GM19023 (cell line): ENCODE measurements at regions not wholly inside any gene's neighbourhood (a gene's known extent, or its start where the extent isn't known, plus 50 kb on each side); places are given as distances from the start of the nearest gene placed in this dataset.

Source experiments
- ATAC-seq: cut with Tn5 transposase; IDR thresholded peaks from one replicate; pipeline ENCODE4 v1.9.1; 2021; ENCODE audit warnings: mild to moderate bottlenecking, moderate library complexity; ENCODE audit not compliant: unreplicated experiment

DNA sequence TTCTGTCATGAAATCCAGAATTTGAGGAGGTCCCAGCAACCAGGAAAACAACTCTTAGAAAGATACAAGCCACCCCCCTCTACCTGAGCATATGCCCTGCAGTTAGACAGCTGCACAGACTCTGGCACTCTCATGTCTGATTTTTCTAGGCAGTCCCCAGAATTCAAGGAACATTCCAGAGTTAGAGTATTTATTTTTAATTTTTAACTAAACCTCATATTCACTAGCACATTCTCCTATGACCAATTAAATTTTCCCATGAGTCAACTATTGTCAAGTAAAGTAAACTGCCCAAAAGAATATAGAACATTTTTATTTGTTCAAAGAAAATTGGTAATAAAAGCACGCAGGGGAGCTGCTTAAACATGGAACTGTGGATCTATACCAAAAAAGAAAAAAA lies 490.5 kb upstream of the SEMA6A start:
- no peak for ATAC-seq

DNA sequence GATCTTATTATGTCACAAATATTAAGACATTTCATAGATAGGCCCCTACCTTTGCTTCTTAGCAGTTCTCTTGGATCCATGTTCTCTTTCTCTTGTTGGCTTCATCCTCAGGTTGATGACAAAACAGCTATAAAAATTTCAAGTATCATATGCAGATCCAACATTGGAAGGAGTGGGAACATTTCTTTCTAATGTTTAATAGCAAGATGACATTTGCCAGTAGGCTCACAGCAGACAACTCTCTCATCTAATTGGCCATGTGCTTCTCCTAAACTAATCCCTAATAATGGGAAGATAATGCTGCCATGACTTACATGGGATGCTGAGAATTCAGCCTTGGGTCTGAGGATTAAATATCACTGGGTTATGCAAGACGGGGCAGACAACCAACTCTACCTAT lies 485.5 kb upstream of the SEMA6A start:
- ATAC-seq, result no peak

DNA sequence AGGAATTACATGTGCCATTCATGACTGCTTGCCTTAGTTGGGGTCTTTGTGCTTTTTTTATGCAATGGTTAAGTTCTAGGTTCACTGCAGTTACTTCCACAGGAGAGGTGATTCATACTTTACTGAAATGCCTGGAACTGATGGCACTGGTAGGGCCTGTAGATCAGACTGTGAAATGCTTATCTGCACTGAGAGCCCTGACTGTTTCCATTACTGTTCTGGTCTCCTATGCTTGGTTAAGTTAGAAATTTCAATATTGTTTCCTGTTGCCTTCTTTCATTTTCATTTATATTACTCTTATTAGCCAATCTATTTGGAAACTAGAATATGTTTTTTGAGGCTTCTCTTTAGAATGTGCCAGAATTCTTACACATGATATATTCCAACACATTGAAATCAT lies 484.1 kb upstream of the SEMA6A start:
- no peak for ATAC-seq

DNA sequence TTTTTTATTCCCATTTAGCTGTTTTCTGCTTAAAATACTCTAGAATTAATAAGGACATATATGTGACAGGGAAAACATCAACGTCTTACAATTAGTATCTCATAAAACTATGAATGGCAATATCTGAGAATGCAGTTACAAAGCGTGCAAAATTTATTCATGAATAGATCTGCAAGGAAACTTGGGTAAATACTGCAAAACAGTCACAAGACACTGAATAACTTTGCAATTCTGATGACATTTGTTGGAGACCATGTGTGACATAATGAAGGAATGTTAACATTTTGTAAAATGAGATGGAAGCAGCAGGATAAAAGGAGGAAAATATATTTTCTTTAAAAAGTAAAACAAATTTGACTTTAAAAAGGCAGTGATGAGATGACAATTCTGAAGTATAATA lies 480.9 kb upstream of the SEMA6A start:
- no peak for ATAC-seq

DNA sequence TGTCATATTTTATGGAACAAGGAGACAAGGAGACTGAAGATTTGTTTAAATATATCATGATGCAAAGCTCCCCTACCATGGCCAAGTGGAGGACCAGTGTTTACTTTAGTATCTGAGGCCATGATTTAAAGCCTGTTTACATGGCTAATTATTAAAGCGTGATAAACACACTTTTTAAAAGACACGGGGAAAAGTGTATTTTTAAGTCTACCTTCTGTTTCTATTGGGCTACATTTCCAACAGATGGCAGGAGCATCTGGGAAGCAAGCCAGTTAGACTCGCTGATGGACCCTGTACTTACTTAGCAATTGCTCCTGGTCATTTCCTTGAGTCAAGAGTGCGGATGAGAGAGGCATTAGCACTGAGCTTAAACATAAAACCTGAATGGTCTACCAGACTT lies 480.3 kb upstream of the SEMA6A start:
- ATAC-seq, result no peak

DNA sequence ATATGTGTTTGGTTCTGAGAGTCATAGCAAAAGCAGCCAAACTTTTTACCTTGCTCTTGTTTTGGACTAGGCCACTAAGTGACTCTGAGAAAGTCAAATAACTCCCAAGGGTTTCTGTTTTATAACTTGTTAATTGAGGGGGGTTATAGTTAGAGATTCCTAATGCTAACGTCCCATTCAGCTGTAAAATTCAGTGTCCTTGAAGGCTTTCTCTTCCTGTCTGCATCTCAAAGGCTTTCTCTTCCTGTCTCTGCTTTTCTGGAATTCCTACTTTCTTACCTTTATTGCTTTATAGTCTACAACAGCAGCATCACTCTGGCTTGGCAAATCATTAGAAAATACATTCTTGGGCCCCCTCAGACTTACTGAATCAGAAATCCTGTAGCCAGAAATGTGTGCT lies 479.5 kb upstream of the SEMA6A start:
- ATAC-seq, result no peak

DNA sequence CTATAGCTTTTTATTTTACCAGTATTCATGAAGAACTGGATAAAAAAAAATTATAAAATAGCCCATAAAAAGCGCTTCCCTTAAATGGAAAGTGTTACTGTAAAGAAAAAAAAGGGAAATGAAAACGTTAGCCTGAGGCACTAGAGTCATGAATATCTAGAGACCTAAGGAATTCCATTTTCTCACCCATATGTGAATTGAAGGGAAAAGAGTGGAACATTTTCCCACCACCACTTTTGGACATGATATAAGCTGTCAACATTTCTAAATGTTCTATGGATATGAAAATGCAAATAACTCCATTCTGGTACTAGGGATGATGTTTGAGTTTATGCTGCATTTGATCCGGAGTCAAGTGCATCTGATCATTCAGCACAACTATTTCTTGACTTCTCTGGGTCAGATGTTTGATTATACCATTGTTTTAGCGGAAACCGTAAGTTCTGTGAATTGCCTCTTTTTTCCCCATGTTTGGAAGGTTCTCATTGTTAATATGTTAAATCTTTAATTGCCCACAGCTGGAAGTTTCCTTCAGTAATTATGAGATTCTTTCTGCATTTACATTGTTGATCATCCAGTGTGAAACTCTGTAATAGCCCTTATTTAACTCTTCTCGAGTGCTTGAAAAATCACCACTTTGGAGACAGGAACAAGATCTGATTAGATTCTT lies 467.4 kb upstream of the SEMA6A start:
- no peak for ATAC-seq

DNA sequence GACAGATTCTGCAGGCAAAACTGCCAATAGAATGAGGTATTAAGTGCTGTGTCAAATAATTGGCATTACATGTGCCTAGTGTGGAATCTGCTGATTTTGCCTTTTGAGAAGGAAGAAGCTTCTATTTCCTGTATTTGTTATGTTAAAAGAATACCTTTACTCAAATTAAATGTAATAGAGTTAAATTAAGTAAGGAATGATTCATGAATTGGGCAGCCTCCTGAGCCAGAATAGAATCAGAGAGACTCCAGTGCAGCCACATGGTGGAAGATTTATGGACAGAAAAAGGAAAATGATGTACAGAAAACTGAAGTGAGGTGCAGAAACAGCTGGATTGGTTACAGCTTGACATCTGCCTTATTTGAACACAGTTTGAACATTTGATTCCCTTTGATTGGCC lies 464.4 kb upstream of the SEMA6A start:
- ATAC-seq, result no peak

DNA sequence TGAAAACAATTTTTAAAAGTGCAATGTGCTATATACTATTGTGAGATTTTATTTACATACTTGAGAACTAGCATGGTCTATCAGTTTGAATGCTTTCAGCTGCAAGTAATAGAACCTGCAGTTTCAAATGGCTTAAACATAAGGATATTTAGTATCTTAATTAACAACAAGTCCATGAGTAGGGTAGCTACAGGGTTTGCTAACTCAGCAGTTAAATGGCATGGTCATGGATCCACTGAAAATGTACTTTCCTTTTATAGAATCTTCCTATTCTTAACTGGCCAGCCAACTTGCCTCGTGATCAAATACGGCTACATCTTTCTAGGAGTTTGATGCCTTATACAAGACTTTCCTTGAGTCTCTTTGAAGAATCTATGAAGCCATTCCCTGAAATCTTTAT lies 452.8 kb upstream of the SEMA6A start:
- no peak for ATAC-seq

DNA sequence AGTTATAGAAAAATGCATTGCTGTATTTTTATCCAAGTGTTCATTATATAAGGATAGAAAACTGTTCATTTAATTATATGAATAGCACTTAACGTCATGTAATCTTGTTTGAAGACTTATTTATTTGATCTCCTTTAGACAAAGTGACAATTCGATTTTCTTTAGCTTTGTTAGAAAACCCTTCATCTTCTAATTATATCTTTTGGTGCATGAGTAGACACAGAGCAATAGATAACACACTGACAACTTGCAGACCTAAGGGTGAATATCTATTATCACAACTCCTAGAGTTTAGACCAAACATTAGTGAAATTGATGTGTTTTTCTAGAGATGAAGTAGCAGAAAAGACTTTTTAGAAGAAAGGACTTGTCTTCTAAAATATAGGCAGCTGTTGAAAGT lies 446.4 kb upstream of the SEMA6A start:
- ATAC-seq, result no peak

DNA sequence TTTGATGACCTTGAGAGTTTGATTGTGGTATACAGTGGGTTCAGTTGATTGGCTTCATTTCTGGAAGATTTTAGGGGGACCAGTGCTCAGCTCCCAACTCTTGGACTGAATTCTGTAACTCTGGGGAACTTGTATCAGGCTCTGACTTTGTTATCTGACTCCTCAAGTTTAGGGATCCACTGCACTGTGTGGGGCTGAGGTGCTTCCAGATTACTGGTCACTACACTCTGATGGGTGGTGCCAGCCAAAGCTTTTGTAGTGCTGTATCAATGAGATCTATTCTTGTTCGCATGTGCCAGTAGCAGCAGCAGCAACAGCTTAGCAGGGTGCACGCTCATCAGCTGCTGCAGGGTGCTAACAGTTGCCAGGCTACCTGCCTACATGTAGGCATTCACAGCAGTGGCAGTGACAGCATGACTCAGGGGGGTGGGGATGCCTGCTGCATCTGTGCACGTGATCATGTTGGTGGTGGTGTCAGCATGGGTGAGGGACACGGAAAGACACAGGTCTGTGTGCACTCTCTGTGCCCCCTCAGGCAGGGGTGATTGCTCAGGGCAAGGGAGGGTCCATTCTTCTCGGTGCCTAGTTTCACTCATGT lies 438.8 kb upstream of the SEMA6A start:
- ATAC-seq, result no peak

DNA sequence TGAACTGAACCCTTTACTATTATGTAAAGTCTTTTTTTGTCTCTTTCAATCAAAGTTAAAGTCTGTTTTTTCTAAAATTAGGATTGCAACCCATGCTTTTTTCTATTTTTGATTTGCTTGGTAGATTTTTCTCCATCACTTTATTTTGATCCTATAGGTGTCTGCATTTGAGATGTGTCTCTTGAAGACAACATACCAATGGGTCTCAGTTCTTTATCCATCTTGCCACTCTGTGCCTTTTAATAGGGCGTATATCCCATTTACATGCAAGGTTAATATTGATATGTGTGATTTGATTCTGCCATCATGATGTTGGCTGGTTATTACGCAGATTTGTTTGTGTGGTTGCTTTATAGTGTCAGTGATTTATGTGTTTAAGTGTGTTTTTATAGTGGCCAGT lies 436.0 kb upstream of the SEMA6A start:
- no peak for ATAC-seq

DNA sequence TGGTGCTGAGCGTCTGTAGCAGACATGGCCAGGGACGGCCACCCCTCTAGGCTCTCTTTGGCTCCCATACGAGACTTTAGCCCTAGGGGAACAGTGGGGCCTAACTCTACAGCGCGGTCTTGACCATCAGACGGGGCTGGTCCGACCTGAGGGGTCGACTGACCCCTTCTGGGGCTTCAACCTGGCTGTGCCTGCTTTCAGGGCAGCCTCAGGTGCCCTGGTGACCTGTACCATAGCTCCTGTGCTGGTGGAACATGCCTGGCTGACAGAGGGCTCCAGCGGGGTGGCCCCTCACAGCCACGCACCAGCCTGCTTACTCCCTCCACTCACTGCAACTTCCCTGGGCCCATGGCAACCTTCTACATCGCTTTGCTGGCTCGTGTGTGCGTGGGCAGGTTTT lies 423.4 kb upstream of the SEMA6A start:
- no peak for ATAC-seq

DNA sequence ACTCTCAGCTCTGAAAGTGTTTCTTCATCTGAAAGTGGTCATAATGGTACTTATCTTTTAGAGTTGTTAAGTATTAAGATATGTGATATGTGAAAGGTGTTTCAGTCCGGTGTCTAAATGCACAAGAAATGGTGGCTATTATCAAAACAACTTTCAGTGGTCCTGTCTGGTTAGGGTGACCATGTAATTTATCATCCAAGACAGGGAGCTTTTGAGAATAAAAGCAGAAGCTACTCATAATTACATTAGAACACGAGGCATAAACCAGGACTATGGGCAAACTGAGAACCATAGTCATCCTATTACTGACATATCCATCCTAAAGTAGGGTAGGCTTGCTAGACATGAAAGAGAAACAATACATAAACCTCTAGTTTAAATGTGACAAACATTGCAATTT lies 418.1 kb upstream of the SEMA6A start:
- no peak for ATAC-seq

DNA sequence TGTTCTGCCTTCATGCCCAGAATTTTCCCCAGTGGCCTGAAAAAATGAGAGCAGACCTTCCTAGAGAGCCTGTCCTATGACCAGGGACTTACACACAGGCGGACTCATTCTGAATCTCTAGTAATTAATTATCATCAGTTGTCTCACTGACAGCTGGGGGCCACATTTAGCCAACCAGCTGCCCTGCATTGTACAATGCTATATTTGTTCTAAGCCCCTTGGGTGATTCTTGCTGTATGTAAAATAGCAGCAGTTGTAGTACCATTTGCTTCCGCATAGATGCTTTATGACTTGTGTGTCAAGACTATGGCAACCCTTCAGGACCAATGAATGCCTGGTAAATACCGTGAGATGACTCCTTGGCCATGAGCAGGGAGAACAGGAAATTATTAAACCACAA lies 415.4 kb upstream of the SEMA6A start:
- no peak for ATAC-seq

DNA sequence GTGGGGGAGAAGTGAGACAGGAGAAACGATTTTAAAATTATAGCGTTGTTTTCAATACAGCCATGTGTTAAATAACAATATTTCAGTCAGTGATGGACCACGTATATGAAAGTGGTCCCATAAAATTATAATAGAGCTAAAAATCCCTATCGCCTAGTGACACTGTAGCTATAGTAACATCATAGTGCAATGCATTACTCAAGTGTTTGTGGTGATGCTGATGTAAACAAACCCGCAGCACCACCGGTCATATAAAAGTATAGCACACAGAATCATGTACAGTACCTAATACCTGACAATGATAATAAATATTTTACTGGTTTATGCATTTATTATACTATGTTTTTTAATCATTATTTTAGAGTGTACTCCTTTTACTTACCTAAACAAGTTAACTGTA lies 407.4 kb upstream of the SEMA6A start:
- no peak for ATAC-seq

DNA sequence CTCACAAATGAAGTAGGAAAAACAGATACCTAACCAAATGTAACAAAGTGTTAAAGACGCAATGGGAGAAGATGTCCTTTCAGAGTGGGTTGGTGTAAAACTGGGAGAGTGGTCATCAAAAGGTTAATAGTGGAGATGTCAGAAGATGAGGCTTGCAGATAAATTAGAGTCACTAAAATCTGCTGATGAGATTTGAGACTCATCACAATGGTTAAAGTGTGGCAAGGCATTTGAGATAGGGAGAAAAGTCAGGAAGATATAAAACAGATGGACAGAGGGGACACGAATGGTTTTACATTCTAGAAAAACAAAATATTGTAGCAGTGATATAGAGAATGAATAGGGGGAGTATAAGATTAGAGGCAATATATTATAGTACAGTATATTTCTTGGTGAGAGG lies 406.0 kb upstream of the SEMA6A start:
- no peak for ATAC-seq

DNA sequence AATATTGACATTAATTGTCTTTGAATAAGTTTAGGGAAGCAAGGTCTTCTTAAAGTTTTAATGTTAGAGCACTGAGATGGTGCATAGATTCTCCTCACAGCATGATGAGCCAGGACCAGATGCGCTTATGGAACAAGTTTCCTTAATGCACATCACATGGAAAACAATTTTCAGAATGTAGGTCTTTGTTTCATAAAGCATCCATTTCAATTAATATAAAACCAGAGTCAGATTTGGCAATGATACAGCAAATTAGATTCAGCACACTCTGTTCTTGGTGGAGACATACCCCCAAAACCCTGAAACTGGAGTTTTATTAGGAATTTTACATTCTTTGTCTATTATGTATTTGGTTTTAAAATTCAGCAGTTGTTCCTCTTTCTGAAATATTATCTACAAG lies 402.1 kb upstream of the SEMA6A start:
- ATAC-seq, result no peak

DNA sequence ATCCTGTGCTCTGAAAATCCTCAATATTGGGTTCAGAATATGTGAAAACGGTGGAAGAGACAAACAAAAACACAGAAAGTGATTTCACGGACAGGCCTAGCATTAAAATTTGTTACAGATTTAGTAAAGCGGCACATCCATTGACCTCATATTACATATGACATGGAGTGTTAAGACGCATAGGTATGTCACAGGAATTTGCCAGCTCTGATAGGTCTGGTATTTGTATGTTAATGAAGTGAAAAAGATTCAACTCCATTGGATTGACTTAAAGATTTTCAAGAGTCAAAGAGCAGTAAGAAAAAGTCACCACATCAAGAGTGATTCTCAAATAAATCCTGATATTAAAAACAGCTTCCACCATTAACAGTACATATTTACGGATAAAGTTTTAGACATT lies 396.5 kb upstream of the SEMA6A start:
- no peak for ATAC-seq

DNA sequence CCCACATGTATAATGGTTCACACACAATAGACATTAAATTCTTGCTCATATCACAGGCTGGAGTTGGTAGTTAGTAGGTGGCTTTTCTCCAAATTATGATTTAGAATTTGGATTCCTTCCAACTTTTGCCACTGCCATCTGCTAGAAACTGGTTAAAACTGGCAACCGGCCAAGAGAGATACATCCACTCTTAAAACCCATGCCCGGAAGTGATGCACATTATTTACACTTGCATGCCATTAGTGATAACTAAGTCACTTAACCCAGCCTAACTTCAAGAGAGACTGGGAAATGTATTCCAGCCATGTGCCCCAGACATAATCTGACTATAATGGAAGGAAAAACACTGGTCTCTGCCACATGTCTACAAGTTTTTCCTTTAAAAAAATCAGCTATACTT lies 395.7 kb upstream of the SEMA6A start:
- ATAC-seq, result no peak

DNA sequence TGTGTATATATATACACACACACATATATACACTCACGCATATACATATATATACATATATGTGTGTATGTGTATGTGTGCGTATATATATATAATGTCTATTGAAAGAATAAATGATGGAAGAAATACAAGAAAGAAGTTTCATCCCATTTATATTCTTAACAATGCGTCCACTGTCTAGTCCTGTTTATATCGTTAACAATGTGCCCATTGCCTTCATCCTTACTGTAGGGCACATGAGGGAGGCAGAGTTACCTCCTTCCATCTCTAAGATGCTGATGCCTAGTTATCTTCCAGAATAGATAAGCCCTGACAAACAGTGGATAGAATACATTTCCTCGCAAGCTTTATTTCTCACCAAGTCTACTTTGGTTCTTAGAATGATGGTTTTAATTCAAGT lies 389.8 kb upstream of the SEMA6A start:
- no peak for ATAC-seq

DNA sequence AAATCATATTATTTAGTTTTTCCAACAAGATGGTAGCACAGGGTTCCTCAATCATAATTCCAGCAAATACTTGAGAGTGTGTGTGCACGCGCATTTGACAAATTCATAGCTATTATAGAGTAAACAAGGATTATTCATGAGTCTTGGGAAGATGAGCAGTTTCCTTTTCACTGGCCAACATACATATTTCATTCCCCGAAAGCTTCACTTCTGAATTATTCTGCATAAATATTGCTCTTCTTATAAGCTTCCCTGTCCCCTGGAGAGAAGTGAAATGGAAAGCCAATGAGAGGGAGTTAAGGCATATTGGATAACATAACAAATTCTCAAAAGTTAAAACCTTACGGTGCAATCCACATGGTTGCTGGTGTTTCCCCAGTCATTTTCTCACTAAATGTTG lies 386.4 kb upstream of the SEMA6A start:
- ATAC-seq, result no peak

DNA sequence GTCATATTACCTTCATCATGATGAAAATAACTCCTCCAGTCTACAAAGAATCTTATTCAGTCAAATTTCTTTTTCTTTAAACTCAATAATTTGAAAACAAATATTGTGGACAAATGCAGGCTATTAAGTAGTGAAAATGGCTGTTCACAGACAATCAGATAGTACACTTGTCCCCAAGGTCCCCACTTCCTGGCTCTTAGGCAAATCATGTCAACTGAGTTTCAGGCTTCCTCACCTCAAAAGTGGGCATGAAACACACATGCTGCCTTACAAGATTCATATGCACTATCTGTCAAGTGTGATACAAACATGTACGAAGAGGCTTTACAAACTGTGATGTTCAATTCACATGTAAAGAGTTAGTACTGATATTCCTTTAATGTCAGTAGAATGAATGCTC lies 385.2 kb upstream of the SEMA6A start:
- no peak for ATAC-seq
